H9 (cell line): ENCODE measurements at regions not wholly inside any gene's neighbourhood (a gene's known extent, or its start where the extent isn't known, plus 50 kb on each side); places are given as distances from the start of the nearest gene placed in this dataset.

Source experiments
- DNase-seq: peaks from one replicate; pipeline ENCODE4 v3.0.0-alpha.2; 2017
- H2AFZ ChIP-seq: one replicate; pipeline ENCODE4 v1.6.1; 2013; ENCODE audit warnings: mild to moderate bottlenecking, low read length, control low read depth, moderate library complexity
- H2AK5ac ChIP-seq: 2 replicates; pipeline ENCODE4 v1.6.1; 2013; ENCODE audit warnings: low read length, control low read depth, mixed read lengths; ENCODE audit not compliant: insufficient read length
- H2BK120ac ChIP-seq: one replicate; pipeline ENCODE4 v1.6.1; 2013; ENCODE audit warnings: low read depth, mild to moderate bottlenecking, low read length, control low read depth, inconsistent platforms; ENCODE audit not compliant: poor library complexity, severe bottlenecking
- H2BK12ac ChIP-seq: 2 replicates; pipeline ENCODE4 v1.6.1; 2013; ENCODE audit warnings: low read length, control low read depth, mixed read lengths, low read depth; ENCODE audit not compliant: insufficient read length
- H2BK15ac ChIP-seq: 2 replicates; pipeline ENCODE4 v1.6.1; 2013; ENCODE audit warnings: low read depth, low read length, control low read depth
- H2BK20ac ChIP-seq: one replicate; pipeline ENCODE4 v1.6.1; 2013; ENCODE audit warnings: low read depth, mild to moderate bottlenecking, low read length, control low read depth, inconsistent platforms; ENCODE audit not compliant: poor library complexity, severe bottlenecking
- H2BK5ac ChIP-seq: 2 replicates; pipeline ENCODE4 v1.6.1; 2013; ENCODE audit warnings: low read length, control low read depth, mixed read lengths; ENCODE audit not compliant: insufficient read length
- H3K14ac ChIP-seq: 2 replicates; pipeline ENCODE4 v1.6.1; 2013; ENCODE audit warnings: low read length, control low read depth; ENCODE audit not compliant: insufficient read depth
- H3K18ac ChIP-seq: 2 replicates; pipeline ENCODE4 v1.6.1; 2013; ENCODE audit warnings: low read depth, mild to moderate bottlenecking, mixed read lengths, low read length, control low read depth; ENCODE audit not compliant: insufficient read length
- H3K23ac ChIP-seq: 2 replicates; pipeline ENCODE4 v1.6.1; 2013; ENCODE audit warnings: low read length, control low read depth, mixed read lengths, low read depth; ENCODE audit not compliant: insufficient read length
- H3K23me2 ChIP-seq: 2 replicates; pipeline ENCODE4 v1.6.1; 2013; ENCODE audit warnings: low read depth, mild to moderate bottlenecking, mixed read lengths, low read length, control low read depth; ENCODE audit not compliant: insufficient read length, poor library complexity, severe bottlenecking
- H3K27ac ChIP-seq: 2 replicates; pipeline ENCODE4 v1.5.1; 2013; ENCODE audit warnings: low read length, control low read depth, mixed read lengths, low read depth; ENCODE audit not compliant: insufficient read length
- H3K27me3 ChIP-seq: 2 replicates; pipeline ENCODE4 v1.6.1; 2013; ENCODE audit warnings: low read length, control low read depth, inconsistent platforms; ENCODE audit not compliant: insufficient read depth
- H3K4ac ChIP-seq: 2 replicates; pipeline ENCODE4 v1.6.1; 2013; ENCODE audit warnings: low read depth, mild to moderate bottlenecking, control low read depth, inconsistent platforms, low read length, moderate library complexity
- H3K4me1 ChIP-seq: 2 replicates; pipeline ENCODE4 v1.6.1; 2013; ENCODE audit warnings: low read length, control low read depth, inconsistent platforms; ENCODE audit not compliant: insufficient read depth
- H3K4me2 ChIP-seq: 2 replicates; pipeline ENCODE4 v1.6.1; 2013; ENCODE audit warnings: low read length, control low read depth, mixed read lengths; ENCODE audit not compliant: insufficient read length, insufficient read depth
- H3K56ac ChIP-seq: 2 replicates; pipeline ENCODE4 v1.6.1; 2013; ENCODE audit warnings: low read depth, mild to moderate bottlenecking, mixed read lengths, low read length, control low read depth; ENCODE audit not compliant: insufficient read length
- H3K79me1 ChIP-seq: 2 replicates; pipeline ENCODE4 v1.6.1; 2013; ENCODE audit warnings: low read depth, mild to moderate bottlenecking, moderate library complexity, low read length, control low read depth, inconsistent platforms; ENCODE audit not compliant: insufficient read depth, poor library complexity, severe bottlenecking
- H3K79me2 ChIP-seq: 2 replicates; pipeline ENCODE4 v1.6.1; 2013; ENCODE audit warnings: low read length, control low read depth, inconsistent platforms; ENCODE audit not compliant: insufficient read depth
- H3K9ac ChIP-seq: 2 replicates; pipeline ENCODE4 v1.6.1; 2013; ENCODE audit warnings: low read length, control low read depth, mixed read lengths; ENCODE audit not compliant: insufficient read length; ENCODE audit errors: extremely low read depth
- H3K9me3 ChIP-seq: one replicate; pipeline ENCODE4 v1.6.1; 2013; ENCODE audit warnings: low read depth, low read length, inconsistent platforms; ENCODE audit not compliant: control insufficient read depth
- H3T11ph ChIP-seq: one replicate; pipeline ENCODE4 v1.6.1; 2013; ENCODE audit warnings: mild to moderate bottlenecking, low read length, control low read depth, inconsistent platforms
- H4K20me1 ChIP-seq: one replicate; pipeline ENCODE4 v1.6.1; 2013; ENCODE audit not compliant: control insufficient read depth, insufficient read length, insufficient read depth
- H4K5ac ChIP-seq: 2 replicates; pipeline ENCODE4 v1.6.1; 2013; ENCODE audit warnings: low read depth, mild to moderate bottlenecking, mixed read lengths, low read length, control low read depth; ENCODE audit not compliant: insufficient read length
- H4K8ac ChIP-seq: replicated peaks from 2 replicates; pipeline ENCODE4 v1.6.1; 2013; ENCODE audit warnings: low read length, control low read depth, mixed read lengths, low read depth; ENCODE audit not compliant: insufficient read length
- H4K91ac ChIP-seq: 2 replicates; pipeline ENCODE4 v1.6.1; 2013; ENCODE audit warnings: low read depth, mild to moderate bottlenecking, moderate library complexity, mixed read lengths, low read length, control low read depth; ENCODE audit not compliant: insufficient read length
- H3K27ac Mint-ChIP-seq, 3 experiments: 2 replicates in 2 of 3; 3 replicates in 1 of 3; pipeline ENCODE4 v1.8.0; 2020 to 2021; ENCODE audit warnings: mixed read lengths in 3 of 3, mild to moderate bottlenecking in 1 of 3, moderate library complexity in 1 of 3
- H3K27me3 Mint-ChIP-seq: 2 replicates; pipeline ENCODE4 v1.8.0; 2021; ENCODE audit warnings: low read depth, mild to moderate bottlenecking, moderate library complexity, mixed read lengths
- H3K36me3 Mint-ChIP-seq, 3 experiments: 2 replicates in 2 of 3; 3 replicates in 1 of 3; pipeline ENCODE4 v1.8.0; 2020 to 2021; ENCODE audit warnings: low read depth in 3 of 3, mixed read lengths in 3 of 3; ENCODE audit not compliant: insufficient read depth in 1 of 3
- H3K4me1 Mint-ChIP-seq, 2 experiments: 2 replicates each; pipeline ENCODE4 v1.8.0; 2020; ENCODE audit warnings: mixed read lengths in 2 of 2
- H3K4me3 Mint-ChIP-seq, 2 experiments: 2 replicates in 1 of 2; 3 replicates in 1 of 2; pipeline ENCODE4 v1.8.0; 2020 to 2021; ENCODE audit warnings: mild to moderate bottlenecking in 2 of 2, mixed read lengths in 2 of 2, moderate library complexity in 1 of 2
- H3K9me3 Mint-ChIP-seq, 2 experiments: 2 replicates in 1 of 2; 3 replicates in 1 of 2; pipeline ENCODE4 v1.8.0; 2020; ENCODE audit warnings: mild to moderate bottlenecking in 2 of 2, mixed read lengths in 2 of 2, moderate library complexity in 1 of 2
- WGBS: extraction: QIAGEN DNeasy Blood & Tissue Kit; methylation state at CpG from one replicate; pipeline ENCODE4 v1.1.7; 2013; ENCODE audit warnings: missing lambda C conversion rate, low lambda C conversion rate, mixed read lengths; ENCODE audit not compliant: insufficient read length; ENCODE audit errors: extremely low coverage; 5-methylcytosine and 5-hydroxymethylcytosine counted together
- TF ChIP-seq, protein P1 (sequence below): fragments of 200-600 bp; sonication (generic); conservative IDR thresholded peaks from 3 replicates; pipeline ENCODE4 v1.8.0; 2021; ENCODE audit warnings: antibody characterized with exemption, mild to moderate bottlenecking

DNA sequence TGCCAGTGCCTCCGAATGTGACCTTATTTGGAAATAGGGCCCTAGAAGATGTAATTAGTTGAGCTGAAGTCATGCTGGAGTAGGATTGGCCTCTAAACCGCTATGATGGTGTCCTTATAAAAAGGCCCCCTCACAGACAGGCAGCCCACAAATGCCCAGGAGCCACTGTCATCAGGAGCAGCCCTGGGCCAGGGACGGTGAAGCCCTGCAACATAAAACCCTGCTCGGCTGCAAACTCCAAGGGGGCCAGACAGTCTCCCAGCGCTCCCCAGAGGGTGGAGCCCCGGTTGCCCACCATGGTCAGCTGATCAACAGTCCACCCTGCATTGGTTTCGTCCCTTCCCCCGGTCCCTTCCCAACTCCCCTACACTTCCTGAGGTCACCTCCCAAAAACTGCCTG is 351.7 kb downstream of the FOXL1 start:
- H3K27me3 ChIP-seq = no peaks in the 10 kb centered on the region
- H3K14ac ChIP-seq = no peak overlapping the region
- Mint-ChIP-seq H3K36me3 (no peaks in the 10 kb centered on the region), H3K27me3 (no peaks in the 10 kb centered on the region), H3K4me1 (peaks cover 5 to 7% of the 10 kb centered on the region in 2 experiments), H3K27ac (no peak overlapping the region; a peak in 2 of 7 replicates), H3K9me3 (no peaks in the 10 kb centered on the region), H3K4me3 (no peak overlapping the region)
- H2BK12ac ChIP-seq = no peak overlapping the region
- no peak overlapping the region for H3K56ac ChIP-seq
- no peak overlapping the region for H4K91ac ChIP-seq
- H2BK15ac ChIP-seq = no peak overlapping the region
- H4K5ac ChIP-seq = no peak overlapping the region
- H3K79me1 ChIP-seq = no peaks in the 10 kb centered on the region
- no peak for DNase-seq
- no peak overlapping the region for H3T11ph ChIP-seq
- H2AK5ac ChIP-seq = no peak overlapping the region
- no peak overlapping the region for H3K4ac ChIP-seq
- no peaks in the 10 kb centered on the region for H3K79me2 ChIP-seq
- WGBS = no CpG with 5 or more reads among the region's 8 CpGs
- H2BK20ac ChIP-seq = no peak overlapping the region
- H2AFZ ChIP-seq = no peak overlapping the region
- H3K4me2 ChIP-seq = no peak overlapping the region
- H4K20me1 ChIP-seq = peaks cover 4% of the 10 kb centered on the region
- no peak overlapping the region for H4K8ac ChIP-seq
- no peaks in the 10 kb centered on the region for H3K23me2 ChIP-seq
- H2BK120ac ChIP-seq = no peak overlapping the region
- no peak overlapping the region for H3K18ac ChIP-seq
- no peak overlapping the region for H3K27ac ChIP-seq
- no peak overlapping the region for H3K23ac ChIP-seq
- H3K9me3 ChIP-seq = no peaks in the 10 kb centered on the region
- TF ChIP-seq, protein P1, sequence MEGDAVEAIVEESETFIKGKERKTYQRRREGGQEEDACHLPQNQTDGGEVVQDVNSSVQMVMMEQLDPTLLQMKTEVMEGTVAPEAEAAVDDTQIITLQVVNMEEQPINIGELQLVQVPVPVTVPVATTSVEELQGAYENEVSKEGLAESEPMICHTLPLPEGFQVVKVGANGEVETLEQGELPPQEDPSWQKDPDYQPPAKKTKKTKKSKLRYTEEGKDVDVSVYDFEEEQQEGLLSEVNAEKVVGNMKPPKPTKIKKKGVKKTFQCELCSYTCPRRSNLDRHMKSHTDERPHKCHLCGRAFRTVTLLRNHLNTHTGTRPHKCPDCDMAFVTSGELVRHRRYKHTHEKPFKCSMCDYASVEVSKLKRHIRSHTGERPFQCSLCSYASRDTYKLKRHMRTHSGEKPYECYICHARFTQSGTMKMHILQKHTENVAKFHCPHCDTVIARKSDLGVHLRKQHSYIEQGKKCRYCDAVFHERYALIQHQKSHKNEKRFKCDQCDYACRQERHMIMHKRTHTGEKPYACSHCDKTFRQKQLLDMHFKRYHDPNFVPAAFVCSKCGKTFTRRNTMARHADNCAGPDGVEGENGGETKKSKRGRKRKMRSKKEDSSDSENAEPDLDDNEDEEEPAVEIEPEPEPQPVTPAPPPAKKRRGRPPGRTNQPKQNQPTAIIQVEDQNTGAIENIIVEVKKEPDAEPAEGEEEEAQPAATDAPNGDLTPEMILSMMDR = no peak
- H3K4me1 ChIP-seq = peaks cover 5% of the 10 kb centered on the region; the same call in 1 of the 2 replicates
- no peak overlapping the region for H2BK5ac ChIP-seq
- H3K9ac ChIP-seq = no peak overlapping the region
